ENCODE measurements at regions not wholly inside any gene's neighbourhood (a gene's known extent, or its start where the extent isn't known, plus 50 kb on each side); places are given as distances from the start of the nearest gene placed in this dataset.
A peak's percentile ranks its signal among the peaks of the same experiment; 100 is the strongest.

DNA sequence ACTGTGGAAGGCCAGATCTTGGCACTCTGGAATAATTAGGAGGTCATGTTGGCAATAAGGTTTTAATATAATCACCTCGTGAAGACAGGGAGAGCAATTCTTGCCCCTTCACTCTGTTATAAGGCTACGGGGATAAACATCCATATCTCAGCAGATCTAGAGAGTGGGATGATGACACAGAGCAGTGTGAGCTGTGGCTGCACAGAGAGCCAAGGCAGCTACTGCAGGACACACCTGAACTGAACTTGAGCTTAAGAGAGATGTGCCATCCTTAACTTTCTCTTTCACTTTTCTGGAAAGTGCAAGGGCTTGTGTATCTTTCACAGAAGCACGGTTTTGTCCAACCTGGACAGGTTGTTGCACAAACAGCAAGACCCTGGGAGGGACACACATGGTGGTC is 174.7 kb downstream of the GATA3 start:
- DNase-seq (ENCODE audit: low read depth in 2 of 2) = no peak

DNA sequence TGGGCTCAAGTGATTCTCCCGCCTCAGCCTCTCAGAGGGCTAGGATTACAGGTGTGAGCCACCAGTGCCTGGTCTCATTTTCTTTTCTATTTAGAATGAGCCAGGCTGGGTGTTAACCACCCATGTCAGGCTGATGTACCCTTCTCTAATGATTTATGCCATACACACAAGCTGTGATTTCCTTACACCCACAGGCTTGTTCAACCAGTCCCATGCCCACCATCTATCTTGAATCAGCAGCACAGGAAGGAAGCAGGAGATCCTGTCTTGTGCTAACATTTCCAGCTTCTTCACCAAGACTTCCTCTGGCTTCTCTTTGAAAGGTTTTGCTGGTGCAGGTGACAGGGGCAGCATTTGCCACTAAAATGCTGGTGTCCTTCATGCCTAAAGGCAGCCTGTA is 176.4 kb downstream of the GATA3 start:
- no peak for DNase-seq (ENCODE audit: low read depth in 2 of 2)

DNA sequence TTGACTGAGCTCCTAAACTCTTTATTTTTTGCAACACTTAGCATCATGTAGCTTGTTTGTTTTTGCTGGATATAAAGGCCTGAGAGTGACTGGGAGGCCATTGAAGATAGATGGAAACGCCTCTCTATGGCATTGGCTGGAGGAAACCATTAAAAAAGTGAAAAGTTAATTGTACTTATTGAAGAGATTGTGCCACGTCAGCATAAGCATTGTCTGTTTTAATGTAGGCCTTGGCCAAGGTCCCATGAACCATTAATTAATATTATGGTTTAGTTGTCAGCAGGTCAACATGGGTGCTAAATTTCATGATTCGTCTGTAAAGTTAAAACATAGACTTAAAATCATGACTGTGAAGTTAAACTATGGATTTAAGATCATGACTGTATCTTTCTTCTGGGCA is 178.6 kb downstream of the GATA3 start:
- no peak for DNase-seq (ENCODE audit: low read depth in 2 of 2)

DNA sequence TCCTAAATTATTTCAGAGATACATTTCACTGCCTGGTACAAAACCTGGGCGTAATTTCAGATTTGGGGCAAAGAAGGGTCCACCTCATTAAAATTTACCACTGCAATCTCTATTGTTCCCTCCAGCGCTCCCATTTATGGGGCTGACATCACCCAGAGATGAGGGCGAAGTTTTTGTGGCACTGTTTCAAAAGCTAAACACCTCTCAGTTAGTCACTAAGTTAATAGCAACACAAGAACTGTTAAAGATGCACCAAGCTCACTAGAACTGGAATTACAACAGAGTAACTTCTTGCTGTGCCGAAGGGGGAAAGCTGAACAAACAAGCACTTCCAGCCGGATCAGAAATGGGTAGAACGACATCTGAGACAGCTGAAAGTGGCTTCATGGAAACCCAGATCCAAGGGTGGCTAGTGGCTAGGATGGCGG is 179.4 kb downstream of the GATA3 start:
- no peak for DNase-seq (ENCODE audit: low read depth in 2 of 2)

DNA sequence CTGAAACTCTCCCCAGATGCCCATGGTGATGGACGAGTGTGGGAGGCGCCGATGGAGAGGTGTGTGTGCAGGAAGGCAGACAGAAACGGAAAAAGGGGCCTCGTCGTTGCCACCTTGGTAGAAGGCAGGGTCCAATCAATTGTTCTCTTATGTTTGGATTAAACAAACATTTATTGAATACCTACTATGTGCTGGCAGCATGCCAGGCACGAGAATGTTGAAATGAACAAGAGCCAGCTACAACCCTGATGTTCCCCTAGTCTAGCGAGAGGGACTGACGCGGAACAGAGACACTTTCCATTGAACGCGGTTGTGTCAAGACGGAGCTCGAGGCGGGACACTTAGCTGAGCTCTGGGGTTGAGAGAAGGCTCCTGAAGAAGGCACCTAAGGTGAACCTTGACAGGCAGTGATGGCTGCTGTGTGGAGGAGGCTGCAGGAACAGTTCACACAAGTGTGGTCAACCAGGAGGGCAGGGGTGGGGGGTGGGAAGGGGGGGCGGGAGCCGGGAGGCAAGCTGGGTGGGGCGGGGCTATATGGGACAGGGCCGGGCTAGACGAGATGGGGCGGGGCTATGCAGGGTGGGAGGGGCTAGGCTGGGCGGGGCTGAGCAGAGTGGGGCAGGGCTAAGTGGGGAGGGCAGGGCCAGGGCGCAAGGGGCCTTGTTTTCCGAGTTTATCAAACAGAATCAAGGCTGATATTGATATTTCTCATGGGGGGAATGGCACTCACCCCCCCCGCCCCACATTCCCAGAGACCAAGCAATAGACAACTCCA is 181.0 kb downstream of the GATA3 start:
- no peak for DNase-seq (ENCODE audit: low read depth in 2 of 2)

DNA sequence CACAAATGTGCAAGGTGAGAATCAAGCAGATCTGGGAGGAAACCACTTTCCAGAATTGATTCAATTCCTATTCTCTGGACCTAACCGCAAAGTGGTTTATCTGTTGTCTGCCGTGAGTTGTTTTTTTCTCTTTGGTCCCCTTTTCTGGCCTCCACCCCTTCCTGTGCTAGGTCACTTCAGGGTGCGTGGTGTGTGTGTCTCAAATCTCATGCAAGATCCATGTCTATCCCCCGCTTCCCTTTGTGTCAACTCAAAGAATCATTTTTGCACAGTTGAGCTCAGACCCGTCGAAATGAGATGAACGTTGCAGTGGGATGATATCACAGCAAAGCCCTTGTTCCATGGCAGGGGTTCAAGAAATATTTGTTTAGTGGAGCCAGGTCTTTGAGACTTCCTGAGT is 184.5 kb downstream of the GATA3 start:
- peak in 1 of 2 donors; percentile 18 for DNase-seq (ENCODE audit: low read depth in 2 of 2)

DNA sequence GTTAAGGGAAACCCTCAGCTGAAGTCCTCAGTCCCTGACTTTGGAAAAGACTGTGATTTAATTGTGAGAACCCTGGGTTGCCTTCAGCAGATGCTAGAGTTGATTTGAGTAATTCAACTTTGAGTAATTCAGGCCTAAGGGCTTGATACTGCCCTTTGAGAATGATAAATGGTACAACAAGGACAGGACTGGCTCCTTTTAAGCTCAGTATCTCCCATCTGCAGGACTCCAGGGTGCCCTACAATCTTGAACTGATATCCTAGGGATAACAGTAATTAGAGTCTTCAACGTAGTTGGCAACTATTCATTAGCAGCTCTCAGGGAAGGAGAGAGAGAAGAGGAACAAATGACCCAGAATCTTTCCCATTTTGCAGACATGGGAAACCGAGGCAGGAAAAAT is 186.4 kb downstream of the GATA3 start:
- no peak for DNase-seq (ENCODE audit: low read depth in 2 of 2)

DNA sequence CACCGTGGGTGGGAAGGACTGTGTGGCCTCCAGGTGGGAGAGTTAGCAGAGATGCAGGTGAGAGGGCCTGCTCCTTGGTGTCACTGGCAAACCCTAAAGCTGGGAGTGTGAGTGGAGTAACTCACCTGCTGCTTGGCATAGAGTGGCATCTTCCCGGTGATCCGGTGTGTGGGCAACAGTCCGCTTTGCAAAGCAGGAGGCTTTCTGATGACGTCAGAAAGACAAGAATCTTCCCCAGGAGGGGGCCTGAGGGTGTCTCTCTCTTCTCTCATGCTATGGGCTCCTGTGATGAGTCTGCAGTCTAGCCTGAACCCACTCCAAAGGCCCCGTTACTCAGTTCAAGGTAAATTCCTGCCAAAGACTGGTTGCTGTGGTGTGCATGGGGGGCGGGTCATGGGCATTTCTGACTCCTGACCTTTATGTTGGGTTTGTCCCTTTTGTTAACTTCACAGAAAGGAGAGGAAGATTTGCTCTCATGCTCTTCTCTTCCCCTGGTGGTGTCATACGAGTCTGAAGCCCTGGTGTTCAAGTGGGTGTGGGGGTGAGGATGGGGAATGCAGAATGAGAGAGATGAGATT is 187.9 kb downstream of the GATA3 start:
- DNase-seq (ENCODE audit: low read depth in 2 of 2) = peak; percentile 43 to 58

DNA sequence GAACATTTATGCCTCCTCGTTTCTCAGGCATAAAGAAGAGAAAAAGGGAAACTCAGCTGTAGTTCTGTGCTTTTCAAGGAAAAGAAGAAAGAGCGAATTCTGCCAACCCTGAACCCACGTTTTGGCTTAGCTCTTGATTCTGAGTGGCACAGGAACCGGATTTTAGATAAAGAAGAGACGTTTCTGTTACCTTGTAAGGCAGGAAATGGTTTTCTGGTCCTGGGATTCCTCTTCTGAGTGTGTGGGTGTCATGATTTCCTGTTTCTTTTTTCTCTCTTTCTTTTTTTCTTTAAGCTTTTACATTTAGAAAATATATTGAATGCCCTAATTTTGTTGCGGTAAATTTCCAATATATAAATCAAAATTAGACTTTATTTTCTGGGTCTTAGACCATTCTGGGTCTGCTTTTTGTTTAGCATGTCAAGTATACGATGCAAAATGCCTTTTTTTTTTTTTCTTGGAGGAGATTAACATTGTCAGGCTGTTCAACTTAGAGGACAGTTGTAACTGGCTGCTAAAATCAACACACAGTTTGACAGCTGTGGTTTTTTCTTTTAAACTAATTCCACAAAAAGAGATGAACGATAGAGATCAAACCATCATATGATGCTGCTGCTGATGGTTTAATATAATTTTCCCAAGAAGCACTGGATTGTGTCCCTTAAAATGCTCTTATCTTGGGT is 190.8 kb downstream of the GATA3 start:
- no peak for DNase-seq (ENCODE audit: low read depth in 2 of 2)

DNA sequence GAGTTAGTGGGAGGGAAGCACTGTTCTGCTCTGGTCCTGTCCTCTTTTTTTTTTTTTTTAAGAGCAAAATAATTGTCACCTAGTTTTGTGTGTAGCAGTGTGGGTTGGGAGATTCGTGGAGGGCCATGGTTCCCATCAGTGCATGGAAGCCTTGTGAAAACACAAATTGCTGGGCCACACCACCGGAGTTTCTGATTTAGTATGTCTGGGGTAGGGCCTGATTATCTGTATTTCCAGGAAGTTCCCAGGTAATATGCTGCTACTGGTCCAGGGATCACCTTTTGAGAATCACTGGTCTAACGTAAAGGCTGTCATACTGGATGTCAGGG is 191.3 kb downstream of the GATA3 start:
- no peak for DNase-seq (ENCODE audit: low read depth in 2 of 2)

DNA sequence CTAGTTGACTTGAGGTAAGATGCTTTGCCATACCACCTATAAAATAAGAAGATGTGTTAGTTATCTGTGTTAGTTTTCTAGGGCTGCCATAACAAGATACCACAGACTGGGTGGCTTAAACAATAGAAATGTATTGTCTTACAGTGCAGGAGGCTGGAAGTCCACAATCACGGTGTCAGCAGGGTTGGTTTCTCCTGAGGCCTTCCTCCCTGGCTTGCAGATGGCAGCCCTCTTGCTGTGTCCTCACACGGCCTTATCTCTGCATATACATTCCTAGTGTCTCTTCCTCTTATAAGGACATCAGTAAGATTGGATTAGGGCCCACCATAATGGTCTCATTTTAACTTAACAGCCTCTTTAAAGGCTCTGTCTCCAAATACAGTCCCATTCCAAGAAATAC is 192.1 kb downstream of the GATA3 start:
- no peak for DNase-seq (ENCODE audit: low read depth in 2 of 2)

DNA sequence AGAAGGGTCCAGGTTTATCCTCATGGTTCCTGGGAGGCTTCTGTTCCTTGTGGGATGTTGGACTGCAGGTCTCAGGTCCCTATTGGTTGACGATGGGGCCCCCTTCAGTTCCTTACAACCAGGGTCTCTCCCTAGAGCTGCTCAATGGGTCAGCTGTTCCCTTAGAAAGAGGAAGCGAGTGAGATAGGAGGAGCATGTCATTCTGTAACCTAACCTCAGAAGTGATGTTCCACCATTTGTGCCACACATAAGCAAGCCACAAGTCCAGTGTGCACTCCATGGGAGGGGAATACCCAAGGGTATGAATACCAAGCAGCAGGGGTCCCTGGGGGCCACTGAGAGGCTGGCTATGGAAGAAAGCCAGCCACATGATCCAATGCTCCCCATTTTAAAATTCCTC is 192.7 kb downstream of the GATA3 start:
- DNase-seq (ENCODE audit: low read depth in 2 of 2) = no peak

DNA sequence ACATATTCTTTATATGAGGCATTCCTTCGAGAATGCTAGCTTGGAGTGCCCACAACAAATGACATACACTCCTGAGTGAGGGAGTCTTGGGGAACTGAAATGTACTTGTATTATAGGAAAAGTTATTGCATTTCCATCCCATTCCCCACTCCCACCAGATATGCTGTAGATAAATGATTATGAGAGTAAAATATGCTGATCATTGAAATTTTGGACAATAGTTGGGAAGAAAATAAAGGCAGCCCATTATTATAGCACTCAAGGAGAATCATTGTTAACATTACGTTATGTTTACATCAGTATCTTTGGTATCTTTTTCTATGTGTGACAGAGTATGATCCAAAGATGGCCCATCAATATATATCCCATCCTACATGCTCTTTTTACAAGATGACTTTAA is 194.4 kb downstream of the GATA3 start:
- no peak for DNase-seq (ENCODE audit: low read depth in 2 of 2)

DNA sequence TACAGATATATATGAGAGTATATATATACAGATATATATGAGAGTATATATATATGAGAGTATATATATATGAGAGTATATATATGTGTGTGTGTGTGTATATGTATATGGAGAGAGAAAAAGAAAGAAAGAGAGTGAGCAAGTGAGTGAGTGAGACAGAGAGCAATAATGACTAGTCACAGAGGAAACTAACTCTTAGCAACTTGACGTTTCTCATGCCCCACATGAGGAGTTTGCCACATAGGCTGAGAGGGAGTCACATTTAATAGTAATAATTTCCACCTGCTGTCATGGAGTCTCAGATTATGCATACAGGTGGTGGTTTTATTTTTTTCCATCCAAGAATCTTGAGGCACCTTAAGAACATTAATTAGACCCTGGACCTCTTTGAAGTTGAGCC is 199.9 kb downstream of the GATA3 start:
- no peak for DNase-seq (ENCODE audit: low read depth in 2 of 2)

DNA sequence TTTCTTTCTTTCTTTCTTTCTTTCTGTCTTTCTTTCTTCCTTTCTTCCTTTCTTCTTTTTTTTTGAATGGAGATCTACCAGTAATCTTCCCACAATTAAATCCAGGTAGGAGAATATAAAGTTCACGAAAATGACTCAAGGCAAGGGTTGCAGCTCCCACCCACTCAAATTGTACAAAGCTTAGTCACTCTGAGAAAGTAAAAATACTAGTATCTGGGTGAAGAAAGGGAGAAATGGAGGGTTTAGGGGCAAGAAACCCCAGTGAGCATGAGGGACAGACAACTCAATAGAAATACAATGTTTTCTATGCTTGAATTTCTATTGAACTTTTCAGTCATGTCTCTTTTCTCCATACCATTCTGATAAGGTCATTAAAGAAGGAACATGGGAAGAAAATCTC is 200.8 kb downstream of the GATA3 start:
- DNase-seq (ENCODE audit: low read depth in 2 of 2) = no peak

DNA sequence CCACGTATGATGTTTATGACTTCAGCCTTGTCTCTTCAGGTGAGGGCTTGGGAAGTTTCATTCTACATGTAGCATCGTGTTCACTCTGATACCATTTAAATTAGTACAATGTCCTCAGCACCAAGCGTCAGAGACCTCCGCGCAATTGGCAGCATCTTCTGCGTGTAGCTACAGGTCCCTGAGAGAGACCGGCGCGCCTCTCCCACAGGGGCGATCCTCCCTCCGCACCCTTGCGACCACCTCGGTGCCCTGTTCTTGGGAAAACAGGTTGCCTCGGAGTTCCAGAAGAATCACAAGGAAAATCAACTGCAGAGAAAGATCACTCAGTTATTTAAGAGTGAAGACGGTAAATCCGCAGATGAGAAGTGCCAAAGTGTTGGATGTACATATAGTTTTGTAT is 206.2 kb downstream of the GATA3 start:
- no peak for DNase-seq (ENCODE audit: low read depth in 2 of 2)

DNA sequence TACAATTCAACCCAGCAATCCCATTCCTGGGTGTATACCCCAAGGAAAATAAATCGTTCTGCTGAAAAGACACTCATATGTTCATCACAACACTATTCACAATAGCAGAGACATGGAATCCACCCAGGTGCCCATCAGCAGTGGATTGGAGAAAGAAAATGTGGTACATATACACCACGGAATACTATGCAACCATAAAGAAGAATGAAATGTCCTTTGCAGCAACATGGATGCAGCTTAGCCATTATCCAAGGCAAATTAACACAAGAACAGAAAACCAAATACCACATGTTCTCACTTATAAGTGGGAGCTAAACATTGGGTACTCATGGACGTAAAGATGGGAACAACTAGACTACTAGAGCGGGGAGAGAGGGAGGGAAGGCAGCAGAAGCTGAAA is 207.8 kb downstream of the GATA3 start:
- DNase-seq (ENCODE audit: low read depth in 2 of 2) = no peak

DNA sequence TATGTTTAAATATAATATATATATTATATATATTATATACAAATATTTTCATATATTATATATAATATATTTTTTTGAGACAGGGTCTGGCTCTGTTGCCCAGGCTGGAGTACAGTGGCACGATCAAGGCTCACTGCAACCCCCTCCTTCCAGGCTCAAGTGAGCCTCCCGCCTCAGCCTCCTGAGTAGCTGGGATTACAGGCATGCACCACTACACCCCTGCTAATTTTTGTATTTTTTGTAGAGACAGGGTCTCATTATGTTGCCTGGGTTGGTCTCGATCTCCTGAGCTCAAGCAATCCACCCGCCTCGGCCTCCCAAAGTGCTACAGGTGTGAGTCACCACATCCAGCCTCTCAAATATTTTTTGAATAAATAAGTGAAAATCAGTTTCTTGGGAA is 215.5 kb downstream of the GATA3 start:
- DNase-seq (ENCODE audit: low read depth in 2 of 2) = no peak

DNA sequence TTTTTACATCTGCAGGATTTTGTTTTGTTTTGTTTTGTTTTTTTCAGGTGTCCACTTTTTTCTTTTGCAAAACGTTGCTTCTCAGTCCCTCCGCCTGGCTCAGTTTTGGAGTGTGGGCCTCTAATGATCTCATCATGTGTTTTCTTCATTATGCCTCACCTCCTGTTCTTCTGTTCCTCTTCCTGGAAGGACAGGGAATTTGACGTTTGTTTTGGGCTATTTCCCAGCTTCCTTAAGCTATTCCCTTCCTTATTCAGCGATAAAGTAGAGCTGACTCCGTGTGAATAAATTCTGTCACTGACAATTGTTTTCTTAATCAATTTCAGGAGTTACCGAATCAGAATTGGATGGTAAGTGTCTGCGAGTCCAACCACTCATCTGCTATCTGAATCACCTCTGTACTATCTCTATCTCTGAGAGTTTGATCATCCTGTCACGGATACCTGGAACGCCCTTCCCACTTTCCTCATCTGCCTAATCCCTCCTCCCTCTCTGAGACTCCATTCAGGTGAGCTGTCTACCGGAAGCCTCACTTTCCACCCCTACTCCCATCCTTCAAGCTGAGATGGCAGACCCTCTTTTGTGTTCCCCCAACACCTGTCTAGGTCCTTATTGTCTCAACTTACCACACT is 218.4 kb downstream of the GATA3 start:
- DNase-seq (ENCODE audit: low read depth in 2 of 2) = no peak

DNA sequence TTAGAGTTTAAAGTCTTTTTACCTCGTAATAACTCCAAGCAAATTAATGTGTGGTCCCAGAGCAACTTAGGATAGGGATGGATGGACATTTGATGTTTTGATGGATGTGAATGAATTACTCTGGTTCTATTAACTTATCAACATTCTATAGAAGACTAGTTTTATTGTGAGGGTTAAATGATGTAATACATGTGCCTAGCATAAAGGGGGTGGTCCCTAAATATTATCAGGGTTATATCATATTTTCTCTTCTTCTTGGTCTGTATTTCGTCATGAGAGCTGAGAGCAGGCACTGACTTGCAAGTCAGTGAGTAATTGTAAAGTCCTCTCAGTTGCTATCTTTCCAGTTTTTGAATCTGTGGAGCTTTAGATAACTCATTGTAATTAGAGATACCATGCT is 219.3 kb downstream of the GATA3 start:
- DNase-seq (ENCODE audit: low read depth in 2 of 2) = no peak

DNA sequence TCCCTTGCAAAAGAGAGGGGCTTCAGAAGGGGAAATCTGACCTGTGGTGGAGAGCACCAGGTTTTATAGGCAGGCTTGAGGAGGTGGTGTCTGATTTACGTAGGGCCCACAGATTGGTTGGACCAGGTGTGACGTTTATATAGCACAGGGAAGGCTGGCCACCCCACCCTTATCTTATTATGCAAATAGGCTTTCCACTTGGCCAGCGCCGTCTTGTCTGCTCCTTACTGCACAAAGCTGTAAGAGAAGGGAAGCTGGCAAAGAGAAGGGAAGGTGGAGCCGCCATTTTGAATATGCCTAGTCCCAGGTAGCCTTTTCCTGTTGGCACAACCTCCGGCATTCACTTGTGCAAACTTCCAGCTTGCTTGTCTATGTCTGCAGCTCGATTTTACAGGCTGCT is 221.4 kb downstream of the GATA3 start:
- no peak for DNase-seq (ENCODE audit: low read depth in 2 of 2)

DNA sequence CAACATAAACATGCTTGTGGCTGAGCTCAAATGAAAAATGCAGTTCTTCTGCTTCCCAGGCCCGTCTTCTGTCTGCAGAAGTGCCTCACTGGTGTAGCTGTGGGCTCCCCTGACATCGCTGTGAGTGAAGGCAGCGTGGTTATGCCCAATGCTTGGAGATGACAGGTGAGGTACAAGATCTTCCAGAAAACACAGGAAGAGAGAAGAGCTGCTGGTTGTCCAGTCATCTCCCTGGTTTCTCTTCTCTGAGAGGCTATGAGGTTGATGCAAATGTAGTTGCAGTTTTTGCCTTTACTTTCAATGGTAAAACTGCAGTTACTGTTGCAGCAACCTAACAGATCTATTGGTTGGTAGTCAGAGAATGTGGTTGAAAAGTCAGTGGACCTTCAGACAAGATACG is 223.6 kb downstream of the GATA3 start:
- DNase-seq (ENCODE audit: low read depth in 2 of 2) = no peak

DNA sequence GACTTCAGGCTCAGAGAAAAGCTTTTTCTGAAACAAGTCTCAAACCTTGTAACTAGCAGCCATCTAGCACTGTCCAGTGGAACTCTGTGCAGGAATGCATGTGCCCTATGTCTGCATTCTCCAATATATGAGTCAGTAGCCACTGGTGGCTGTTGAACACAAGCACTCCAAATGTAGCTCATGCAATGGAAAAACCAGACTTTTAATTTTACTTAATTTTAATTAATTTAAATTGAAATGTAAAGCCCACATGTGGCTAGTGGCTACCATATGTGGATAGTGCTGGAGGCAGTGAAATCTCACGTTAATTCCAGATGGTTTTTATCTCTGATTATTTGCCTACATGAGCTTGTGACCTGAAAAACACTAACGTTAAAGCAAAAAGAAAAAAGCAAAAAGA is 225.1 kb downstream of the GATA3 start:
- no peak for DNase-seq (ENCODE audit: low read depth in 2 of 2)
